Ishikawa (cell line): ENCODE measurements at regions not wholly inside any gene's neighbourhood (a gene's known extent, or its start where the extent isn't known, plus 50 kb on each side); places are given as distances from the start of the nearest gene placed in this dataset.
A peak's percentile ranks its signal among the peaks of the same experiment; 100 is the strongest.

ENCODE experiments used
- CEBPB ChIP-seq: IDR thresholded peaks from 2 replicates; pipeline ENCODE4 v1.6.1; 2012
- CREB1 ChIP-seq: IDR thresholded peaks from 2 replicates; pipeline ENCODE4 v1.6.1; 2012; ENCODE audit warnings: low read depth
- EGR1 ChIP-seq: IDR thresholded peaks from 2 replicates; pipeline ENCODE4 v1.6.1; 2012
- EP300 ChIP-seq: IDR thresholded peaks from 2 replicates; pipeline ENCODE4 v1.6.1; 2012; ENCODE audit warnings: borderline replicate concordance
- FOXM1 ChIP-seq: IDR thresholded peaks from 2 replicates; pipeline ENCODE4 v1.6.1; 2012; ENCODE audit warnings: low read depth, borderline replicate concordance
- NFIC ChIP-seq: IDR thresholded peaks from 2 replicates; pipeline ENCODE4 v1.6.1; 2012
- RAD21 ChIP-seq: IDR thresholded peaks from 2 replicates; pipeline ENCODE4 v1.6.1; 2012; ENCODE audit warnings: low read depth
- TAF1 ChIP-seq: IDR thresholded peaks from 2 replicates; pipeline ENCODE4 v1.6.1; 2012; ENCODE audit warnings: low read depth, mild to moderate bottlenecking
- TCF12 ChIP-seq: IDR thresholded peaks from 2 replicates; pipeline ENCODE4 v1.6.1; 2012; ENCODE audit warnings: low read depth
- TEAD4 ChIP-seq: IDR thresholded peaks from 2 replicates; pipeline ENCODE4 v1.6.1; 2012
- YY1 ChIP-seq: IDR thresholded peaks from 2 replicates; pipeline ENCODE4 v1.6.1; 2012; ENCODE audit warnings: low read depth
- ZBTB7A ChIP-seq: IDR thresholded peaks from 2 replicates; pipeline ENCODE4 v1.6.1; 2012; ENCODE audit warnings: low read depth
- TF ChIP-seq, protein P1 (sequence below): IDR thresholded peaks from 2 replicates; pipeline ENCODE4 v1.6.1; 2012; ENCODE audit warnings: low read depth, mild to moderate bottlenecking
- TF ChIP-seq, protein P2 (sequence below): IDR thresholded peaks from 2 replicates; pipeline ENCODE4 v1.6.1; 2012
- TF ChIP-seq, protein P3 (sequence below): IDR thresholded peaks from 2 replicates; pipeline ENCODE4 v1.6.1; 2012

DNA sequence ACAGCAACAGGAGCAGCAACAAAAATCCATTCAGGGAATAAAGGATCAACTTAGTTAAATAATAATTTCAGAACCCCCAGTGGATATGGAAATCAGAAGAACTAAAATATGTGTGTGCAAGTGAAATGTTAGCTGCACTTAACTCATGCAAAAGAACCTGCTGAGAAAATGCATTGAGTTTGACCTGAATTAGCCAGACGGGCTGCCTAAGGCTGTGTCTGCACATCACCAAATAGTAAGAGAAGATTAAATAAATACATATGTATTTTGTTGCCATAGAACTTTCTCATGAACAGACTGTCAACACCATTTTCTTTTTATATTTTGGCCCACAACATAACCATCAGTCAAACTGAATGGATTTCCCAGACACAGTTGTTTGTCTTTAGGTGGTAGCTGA, 262.0 kb upstream of the PIK3C3 start:
- TF ChIP-seq RAD21 (no peak), ZBTB7A (no peak), CREB1 (no peak), FOXM1 (no peak), TAF1 (no peak), NFIC (no peak), YY1 (no peak), CEBPB (no peak), EGR1 (no peak), TEAD4 (no peak), TCF12 (no peak), EP300 (no peak)
- TF ChIP-seq, protein P1, sequence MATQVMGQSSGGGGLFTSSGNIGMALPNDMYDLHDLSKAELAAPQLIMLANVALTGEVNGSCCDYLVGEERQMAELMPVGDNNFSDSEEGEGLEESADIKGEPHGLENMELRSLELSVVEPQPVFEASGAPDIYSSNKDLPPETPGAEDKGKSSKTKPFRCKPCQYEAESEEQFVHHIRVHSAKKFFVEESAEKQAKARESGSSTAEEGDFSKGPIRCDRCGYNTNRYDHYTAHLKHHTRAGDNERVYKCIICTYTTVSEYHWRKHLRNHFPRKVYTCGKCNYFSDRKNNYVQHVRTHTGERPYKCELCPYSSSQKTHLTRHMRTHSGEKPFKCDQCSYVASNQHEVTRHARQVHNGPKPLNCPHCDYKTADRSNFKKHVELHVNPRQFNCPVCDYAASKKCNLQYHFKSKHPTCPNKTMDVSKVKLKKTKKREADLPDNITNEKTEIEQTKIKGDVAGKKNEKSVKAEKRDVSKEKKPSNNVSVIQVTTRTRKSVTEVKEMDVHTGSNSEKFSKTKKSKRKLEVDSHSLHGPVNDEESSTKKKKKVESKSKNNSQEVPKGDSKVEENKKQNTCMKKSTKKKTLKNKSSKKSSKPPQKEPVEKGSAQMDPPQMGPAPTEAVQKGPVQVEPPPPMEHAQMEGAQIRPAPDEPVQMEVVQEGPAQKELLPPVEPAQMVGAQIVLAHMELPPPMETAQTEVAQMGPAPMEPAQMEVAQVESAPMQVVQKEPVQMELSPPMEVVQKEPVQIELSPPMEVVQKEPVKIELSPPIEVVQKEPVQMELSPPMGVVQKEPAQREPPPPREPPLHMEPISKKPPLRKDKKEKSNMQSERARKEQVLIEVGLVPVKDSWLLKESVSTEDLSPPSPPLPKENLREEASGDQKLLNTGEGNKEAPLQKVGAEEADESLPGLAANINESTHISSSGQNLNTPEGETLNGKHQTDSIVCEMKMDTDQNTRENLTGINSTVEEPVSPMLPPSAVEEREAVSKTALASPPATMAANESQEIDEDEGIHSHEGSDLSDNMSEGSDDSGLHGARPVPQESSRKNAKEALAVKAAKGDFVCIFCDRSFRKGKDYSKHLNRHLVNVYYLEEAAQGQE: no peak
- TF ChIP-seq, protein P2, sequence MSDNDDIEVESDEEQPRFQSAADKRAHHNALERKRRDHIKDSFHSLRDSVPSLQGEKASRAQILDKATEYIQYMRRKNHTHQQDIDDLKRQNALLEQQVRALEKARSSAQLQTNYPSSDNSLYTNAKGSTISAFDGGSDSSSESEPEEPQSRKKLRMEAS: no peak
- TF ChIP-seq, protein P3, sequence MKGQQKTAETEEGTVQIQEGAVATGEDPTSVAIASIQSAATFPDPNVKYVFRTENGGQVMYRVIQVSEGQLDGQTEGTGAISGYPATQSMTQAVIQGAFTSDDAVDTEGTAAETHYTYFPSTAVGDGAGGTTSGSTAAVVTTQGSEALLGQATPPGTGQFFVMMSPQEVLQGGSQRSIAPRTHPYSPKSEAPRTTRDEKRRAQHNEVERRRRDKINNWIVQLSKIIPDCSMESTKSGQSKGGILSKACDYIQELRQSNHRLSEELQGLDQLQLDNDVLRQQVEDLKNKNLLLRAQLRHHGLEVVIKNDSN: no peak

DNA sequence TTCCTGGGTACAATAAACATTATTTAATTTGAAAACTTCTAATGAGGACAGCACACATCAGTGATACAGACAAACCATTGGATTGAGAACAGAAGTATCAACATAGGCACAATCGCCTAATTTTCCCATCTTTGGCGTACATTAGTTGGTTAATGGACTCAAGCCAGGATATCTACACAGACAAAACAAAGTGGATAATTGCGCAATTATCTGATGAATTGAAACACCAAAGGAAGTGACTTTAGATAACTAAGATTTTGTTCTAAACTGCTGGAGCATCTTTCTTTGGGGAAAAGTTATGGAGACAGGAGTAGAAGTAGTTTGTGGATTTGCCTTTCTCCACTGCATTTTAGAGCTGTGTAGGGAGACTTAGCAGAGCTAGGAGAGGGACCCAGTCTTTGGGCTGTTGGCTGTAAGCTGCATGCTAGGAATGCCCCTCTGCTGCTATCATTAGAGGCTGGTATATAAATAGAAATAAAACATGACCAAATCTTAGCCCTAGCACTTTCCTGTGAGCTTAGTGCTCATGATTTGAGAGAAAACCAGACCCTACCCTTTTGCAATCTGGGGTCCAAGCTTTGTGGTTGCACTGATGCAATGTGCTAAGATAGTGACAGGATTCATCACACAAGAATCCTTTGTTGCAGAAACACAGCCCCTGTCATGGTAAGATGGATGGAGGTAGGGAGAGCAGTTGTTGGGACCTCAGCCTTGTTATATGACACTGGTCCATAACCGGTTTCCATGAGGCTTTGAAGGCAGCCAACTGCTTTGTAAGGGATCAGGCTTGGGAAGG, 264.5 kb upstream of the PIK3C3 start:
- TF ChIP-seq CEBPB (peak; percentile 40; the same call in 1 of the 2 replicates), EP300 (no peak)

DNA sequence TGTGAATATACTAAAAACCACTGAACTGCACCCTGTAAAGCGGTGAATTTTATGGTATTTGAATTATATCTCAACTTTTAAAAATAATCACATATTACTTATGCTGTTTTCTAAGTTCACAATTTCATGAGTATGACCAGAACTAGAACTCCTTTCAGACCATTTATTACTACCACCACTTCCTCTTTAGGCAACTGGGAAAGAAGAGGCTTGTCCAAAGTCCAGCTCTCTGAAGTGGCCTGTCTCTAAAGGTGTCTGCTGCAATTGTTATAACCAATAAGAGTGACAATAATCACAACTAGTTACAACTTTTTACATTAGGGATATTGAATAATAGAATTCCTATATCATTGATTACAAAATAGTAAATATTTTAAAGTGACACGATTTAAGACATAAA, 267.9 kb upstream of the PIK3C3 start:
- no peak for TF ChIP-seq EGR1
- no peak for TF ChIP-seq FOXM1
- no peak for TF ChIP-seq CEBPB
- no peak for TF ChIP-seq TEAD4
- no peak for TF ChIP-seq NFIC
- TF ChIP-seq, protein P1: no peak

DNA sequence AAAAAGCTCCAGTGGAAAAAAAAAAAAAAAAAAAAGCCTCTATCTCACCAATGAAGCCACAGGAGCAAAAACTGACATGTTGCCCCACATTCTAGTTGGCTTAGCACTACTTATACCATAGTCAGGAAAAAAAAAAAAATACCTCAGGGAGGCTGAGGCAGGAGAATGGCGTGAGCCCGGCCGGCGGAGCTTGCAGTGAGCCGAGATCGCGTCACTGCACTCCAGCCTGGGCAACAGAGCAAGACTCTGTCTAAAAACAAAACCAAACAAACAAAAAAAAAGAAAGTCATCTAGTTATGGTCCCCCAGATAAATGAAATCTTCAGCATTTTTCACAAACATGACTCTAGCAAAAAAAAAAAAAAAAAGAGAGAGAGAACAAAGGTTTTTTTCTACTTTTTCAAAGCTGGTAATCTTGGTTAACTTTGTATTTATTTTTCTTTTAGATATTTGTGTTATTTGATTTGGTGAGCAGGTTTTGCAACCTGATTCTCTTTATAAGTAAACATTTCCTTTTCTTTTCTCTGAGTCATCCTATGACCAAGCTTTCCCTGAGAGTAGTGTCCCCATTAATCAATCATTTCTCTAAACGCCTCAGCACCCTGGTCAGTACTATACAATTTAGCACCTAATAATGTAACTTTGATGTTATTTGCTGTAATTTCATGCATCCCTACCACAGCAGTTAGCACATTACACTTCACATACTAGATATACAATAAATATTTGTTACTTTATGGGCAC, 273.7 kb upstream of the PIK3C3 start:
- TF ChIP-seq EP300: no peak
- TF ChIP-seq, protein P3: no peak
- TF ChIP-seq ZBTB7A: no peak
- TF ChIP-seq NFIC: no peak
- TF ChIP-seq, protein P1: 0 out of 2 replicates have a peak, but pooled peaks have one; percentile 10
- TF ChIP-seq, protein P2: no peak
- no peak for TF ChIP-seq TEAD4

DNA sequence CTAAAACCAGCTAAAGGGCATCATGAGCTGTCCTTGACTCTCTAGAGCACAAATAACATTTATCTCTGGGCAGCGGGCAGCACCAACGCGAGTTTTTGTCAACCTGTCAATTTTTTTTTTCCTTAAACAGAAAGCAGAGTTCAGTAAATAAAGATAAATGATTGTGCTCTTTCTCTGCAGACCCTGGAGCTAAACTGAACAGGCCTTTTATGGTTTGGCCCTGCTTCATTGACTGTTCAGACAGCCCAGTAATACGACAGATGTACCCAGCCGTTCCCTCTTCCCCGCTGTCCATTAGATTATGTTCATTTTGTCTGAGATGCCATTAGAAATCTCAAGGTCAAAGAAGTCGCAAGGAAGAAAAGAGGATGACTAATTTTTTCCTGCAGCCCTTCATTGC, 280.5 kb upstream of the PIK3C3 start:
- TF ChIP-seq YY1 (no peak), TEAD4 (no peak), ZBTB7A (no peak), RAD21 (no peak)
- TF ChIP-seq, protein P1: no peak
